ENCODE measurements at regions not wholly inside any gene's neighbourhood (a gene's known extent, or its start where the extent isn't known, plus 50 kb on each side); places are given as distances from the start of the nearest gene placed in this dataset.

- TF ChIP-seq, protein P1, sequence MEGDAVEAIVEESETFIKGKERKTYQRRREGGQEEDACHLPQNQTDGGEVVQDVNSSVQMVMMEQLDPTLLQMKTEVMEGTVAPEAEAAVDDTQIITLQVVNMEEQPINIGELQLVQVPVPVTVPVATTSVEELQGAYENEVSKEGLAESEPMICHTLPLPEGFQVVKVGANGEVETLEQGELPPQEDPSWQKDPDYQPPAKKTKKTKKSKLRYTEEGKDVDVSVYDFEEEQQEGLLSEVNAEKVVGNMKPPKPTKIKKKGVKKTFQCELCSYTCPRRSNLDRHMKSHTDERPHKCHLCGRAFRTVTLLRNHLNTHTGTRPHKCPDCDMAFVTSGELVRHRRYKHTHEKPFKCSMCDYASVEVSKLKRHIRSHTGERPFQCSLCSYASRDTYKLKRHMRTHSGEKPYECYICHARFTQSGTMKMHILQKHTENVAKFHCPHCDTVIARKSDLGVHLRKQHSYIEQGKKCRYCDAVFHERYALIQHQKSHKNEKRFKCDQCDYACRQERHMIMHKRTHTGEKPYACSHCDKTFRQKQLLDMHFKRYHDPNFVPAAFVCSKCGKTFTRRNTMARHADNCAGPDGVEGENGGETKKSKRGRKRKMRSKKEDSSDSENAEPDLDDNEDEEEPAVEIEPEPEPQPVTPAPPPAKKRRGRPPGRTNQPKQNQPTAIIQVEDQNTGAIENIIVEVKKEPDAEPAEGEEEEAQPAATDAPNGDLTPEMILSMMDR (IDR thresholded peaks at IDR 0.05) = no peak
- no peak for TF ChIP-seq POLR2A (IDR thresholded peaks at IDR 0.05)
Observed at GRCh38 chr9:68627594-68627993, 77.4 kb upstream of the PIP5K1B start.

Measured in body of pancreas (tissue), 4 donors.